ENCODE measurements at regions not wholly inside any gene's neighbourhood (a gene's known extent, or its start where the extent isn't known, plus 50 kb on each side); places are given as distances from the start of the nearest gene placed in this dataset.

DNA sequence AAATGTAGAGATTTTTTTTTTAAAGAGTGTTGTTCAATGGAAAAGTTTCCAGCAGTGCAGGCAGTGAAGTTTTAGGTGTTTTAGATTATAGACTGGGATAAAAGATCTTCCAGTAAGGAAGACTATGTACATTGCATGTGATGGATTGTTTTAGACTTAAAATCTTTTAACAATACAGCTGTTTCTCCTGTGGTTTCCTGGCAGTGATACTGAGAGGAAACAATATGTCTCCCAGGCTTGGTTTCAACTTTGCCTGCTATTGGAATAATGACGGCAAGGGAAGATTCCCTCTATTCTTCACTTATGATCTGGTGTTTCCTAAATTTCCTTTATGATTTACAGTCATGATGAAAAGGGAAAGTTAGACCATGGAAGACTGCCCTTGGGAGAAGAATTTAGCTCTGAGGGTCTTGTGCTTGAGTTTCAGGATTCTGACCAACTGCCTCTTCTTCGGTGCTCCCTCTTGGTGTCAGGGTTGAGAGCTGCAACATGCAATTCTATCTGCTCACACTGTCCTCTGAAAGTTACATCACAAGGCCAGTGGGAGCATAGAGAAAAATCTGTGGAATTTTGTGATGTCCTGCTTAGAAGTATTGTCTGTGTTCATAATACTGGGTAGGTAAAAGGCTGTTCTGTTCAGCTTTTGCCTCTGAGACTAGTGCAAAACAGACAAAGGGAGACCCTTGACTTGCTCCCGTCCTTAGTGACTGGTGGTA lies 262.8 kb upstream of the MAN1A1 start:
- TF ChIP-seq, protein P1, sequence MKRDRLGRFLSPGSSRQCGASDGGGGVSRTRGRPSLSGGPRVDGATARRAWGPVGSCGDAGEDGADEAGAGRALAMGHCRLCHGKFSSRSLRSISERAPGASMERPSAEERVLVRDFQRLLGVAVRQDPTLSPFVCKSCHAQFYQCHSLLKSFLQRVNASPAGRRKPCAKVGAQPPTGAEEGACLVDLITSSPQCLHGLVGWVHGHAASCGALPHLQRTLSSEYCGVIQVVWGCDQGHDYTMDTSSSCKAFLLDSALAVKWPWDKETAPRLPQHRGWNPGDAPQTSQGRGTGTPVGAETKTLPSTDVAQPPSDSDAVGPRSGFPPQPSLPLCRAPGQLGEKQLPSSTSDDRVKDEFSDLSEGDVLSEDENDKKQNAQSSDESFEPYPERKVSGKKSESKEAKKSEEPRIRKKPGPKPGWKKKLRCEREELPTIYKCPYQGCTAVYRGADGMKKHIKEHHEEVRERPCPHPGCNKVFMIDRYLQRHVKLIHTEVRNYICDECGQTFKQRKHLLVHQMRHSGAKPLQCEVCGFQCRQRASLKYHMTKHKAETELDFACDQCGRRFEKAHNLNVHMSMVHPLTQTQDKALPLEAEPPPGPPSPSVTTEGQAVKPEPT (CRISPR knock-in tag; IDR thresholded peaks at IDR 0.05; ENCODE audit: low read depth), result no peak
- TF ChIP-seq CHD4 (IDR thresholded peaks at IDR 0.05; ENCODE audit: borderline replicate concordance, low read length) (no peak), ARNT2 (CRISPR knock-in tag; IDR thresholded peaks at IDR 0.05; ENCODE audit: low read depth) (no peak), ZBTB7A (CRISPR knock-in tag; IDR thresholded peaks at IDR 0.05) (no peak), EZH2 (conservative IDR thresholded peaks at IDR 0.05; ENCODE audit: low read depth, low read length) (no peak), ZFX (CRISPR knock-in tag; IDR thresholded peaks at IDR 0.05; ENCODE audit: low read depth) (no peak), ZFP37 (CRISPR knock-in tag; IDR thresholded peaks at IDR 0.05; ENCODE audit: borderline replicate concordance) (no peak), ZBTB33 (CRISPR knock-in tag; IDR thresholded peaks at IDR 0.05) (no peak), POLR2A (IDR thresholded peaks at IDR 0.05; ENCODE audit: insufficient read depth in 1 of 2, low read depth in 2 of 2, low read length in 2 of 2) (no peak), IRF2 (CRISPR knock-in tag; IDR thresholded peaks at IDR 0.05) (no peak), RAD21 (CRISPR knock-in tag; IDR thresholded peaks at IDR 0.05) (no peak), CBX5 (CRISPR knock-in tag; IDR thresholded peaks at IDR 0.05; ENCODE audit: borderline replicate concordance) (no peak), CTCF (CRISPR knock-in tag; IDR thresholded peaks at IDR 0.05) (no peak)
- TF ChIP-seq, protein P2, sequence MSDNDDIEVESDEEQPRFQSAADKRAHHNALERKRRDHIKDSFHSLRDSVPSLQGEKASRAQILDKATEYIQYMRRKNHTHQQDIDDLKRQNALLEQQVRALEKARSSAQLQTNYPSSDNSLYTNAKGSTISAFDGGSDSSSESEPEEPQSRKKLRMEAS (IDR thresholded peaks at IDR 0.05), result no peak
